ENCODE measurements at regions not wholly inside any gene's neighbourhood (a gene's known extent, or its start where the extent isn't known, plus 50 kb on each side); places are given as distances from the start of the nearest gene placed in this dataset.

- no peak overlapping the region for H3K4me3 Mint-ChIP-seq
- no peak overlapping the region for H3K27ac Mint-ChIP-seq
- H3K9me3 Mint-ChIP-seq = no peaks in the 10 kb centered on the region
- ATAC-seq (replicated peaks) (no peak), DNase-seq (no peak)
- H3K36me3 Mint-ChIP-seq = no peaks in the 10 kb centered on the region
- H3K27me3 Mint-ChIP-seq = peaks cover 42 to 48% of the 10 kb centered on the region in 2 donors
- H3K4me1 Mint-ChIP-seq = no peaks in the 10 kb centered on the region
These were observed 87.9 kb upstream of the CSF3R start for GRCh38 chr1:36570478-36571060.

GRCh38 chr1:36570006-36570405 is 87.3 kb upstream of the CSF3R start:
- no peaks in the 10 kb centered on the region for H3K4me1 Mint-ChIP-seq
- no peak for DNase-seq
- peaks cover 38 to 44% of the 10 kb centered on the region in 2 donors for H3K27me3 Mint-ChIP-seq
- no peak overlapping the region for H3K4me3 Mint-ChIP-seq
- no peak for ATAC-seq (replicated peaks)
- no peaks in the 10 kb centered on the region for H3K36me3 Mint-ChIP-seq
- no peaks in the 10 kb centered on the region for H3K9me3 Mint-ChIP-seq
- H3K27ac Mint-ChIP-seq = no peak overlapping the region

- no peak for ATAC-seq (replicated peaks)
- H3K27ac Mint-ChIP-seq = no peak overlapping the region
- DNase-seq = no peak
- no peaks in the 10 kb centered on the region for H3K9me3 Mint-ChIP-seq
- H3K4me3 Mint-ChIP-seq = no peak overlapping the region
- no peaks in the 10 kb centered on the region for H3K36me3 Mint-ChIP-seq
- peaks cover 0 to 3% of the 10 kb centered on the region in 2 donors for H3K4me1 Mint-ChIP-seq
- H3K27me3 Mint-ChIP-seq = peaks cover 23 to 28% of the 10 kb centered on the region in 2 donors
These were observed 85.1 kb upstream of the CSF3R start for GRCh38 chr1:36567601-36568341.

- Mint-ChIP-seq H3K4me3 (no peak overlapping the region), H3K4me1 (peaks cover 0 to 5% of the 10 kb centered on the region in 2 donors), H3K27me3 (peaks cover 19% of the 10 kb centered on the region in 2 donors), H3K27ac (no peak overlapping the region), H3K36me3 (no peaks in the 10 kb centered on the region), H3K9me3 (no peaks in the 10 kb centered on the region)
- ATAC-seq (replicated peaks) (no peak), DNase-seq (no peak)
These were observed 83.1 kb upstream of the CSF3R start for GRCh38 chr1:36565576-36566501.

- Mint-ChIP-seq H3K27ac (no peak overlapping the region), H3K27me3 (peaks cover 12 to 19% of the 10 kb centered on the region in 2 donors), H3K4me3 (no peak overlapping the region), H3K9me3 (no peaks in the 10 kb centered on the region), H3K36me3 (no peaks in the 10 kb centered on the region), H3K4me1 (peaks cover 0 to 5% of the 10 kb centered on the region in 2 donors)
- DNase-seq (no peak), ATAC-seq (replicated peaks) (no peak)
These were observed 79.5 kb upstream of the CSF3R start for GRCh38 chr1:36562181-36562685.

- Mint-ChIP-seq H3K9me3 (no peaks in the 10 kb centered on the region), H3K4me1 (peaks cover 0 to 5% of the 10 kb centered on the region in 2 donors), H3K4me3 (no peak overlapping the region), H3K36me3 (no peaks in the 10 kb centered on the region), H3K27ac (no peak overlapping the region), H3K27me3 (peaks cover 12 to 19% of the 10 kb centered on the region in 2 donors)
- no peak for ATAC-seq (replicated peaks)
- DNase-seq = no peak
These were observed 78.6 kb upstream of the CSF3R start for GRCh38 chr1:36561361-36561724.

GRCh38 chr1:36560621-36561360 is 78.1 kb upstream of the CSF3R start:
- H3K4me3 Mint-ChIP-seq = no peak overlapping the region
- DNase-seq = no peak
- H3K9me3 Mint-ChIP-seq = no peaks in the 10 kb centered on the region
- H3K27me3 Mint-ChIP-seq = peaks cover 8 to 14% of the 10 kb centered on the region in 2 donors
- no peak for ATAC-seq (replicated peaks)
- H3K27ac Mint-ChIP-seq = no peak overlapping the region
- H3K36me3 Mint-ChIP-seq = no peaks in the 10 kb centered on the region
- peaks cover 0 to 5% of the 10 kb centered on the region in 2 donors for H3K4me1 Mint-ChIP-seq

- no peak overlapping the region for H3K27ac Mint-ChIP-seq
- no peak overlapping the region for H3K4me3 Mint-ChIP-seq
- no peak for ATAC-seq (replicated peaks)
- peaks cover 0 to 5% of the 10 kb centered on the region in 2 donors for H3K4me1 Mint-ChIP-seq
- H3K9me3 Mint-ChIP-seq = no peaks in the 10 kb centered on the region
- DNase-seq = no peak
- no peaks in the 10 kb centered on the region for H3K36me3 Mint-ChIP-seq
- peaks cover 8 to 14% of the 10 kb centered on the region in 2 donors for H3K27me3 Mint-ChIP-seq
These were observed 77.5 kb upstream of the CSF3R start for GRCh38 chr1:36560177-36560576.

- ATAC-seq (replicated peaks) = no peak
- Mint-ChIP-seq H3K4me1 (peaks cover under 1 to 5% of the 10 kb centered on the region in 2 donors), H3K27me3 (peaks cover 17 to 26% of the 10 kb centered on the region in 2 donors), H3K27ac (no peak overlapping the region), H3K4me3 (no peak overlapping the region), H3K9me3 (no peaks in the 10 kb centered on the region), H3K36me3 (no peaks in the 10 kb centered on the region)
- DNase-seq = no peak
These were observed 76.3 kb upstream of the CSF3R start for GRCh38 chr1:36559061-36559460.

- Mint-ChIP-seq H3K4me3 (no peak overlapping the region), H3K36me3 (no peaks in the 10 kb centered on the region), H3K4me1 (peaks cover 5 to 6% of the 10 kb centered on the region in 2 donors), H3K27ac (no peak overlapping the region), H3K9me3 (no peaks in the 10 kb centered on the region), H3K27me3 (peaks cover 30 to 37% of the 10 kb centered on the region in 2 donors)
- no peak for ATAC-seq (replicated peaks)
- DNase-seq = no peak
These were observed 74.6 kb upstream of the CSF3R start for GRCh38 chr1:36557041-36558000.

- Mint-ChIP-seq H3K27ac (no peak overlapping the region), H3K4me3 (no peak overlapping the region), H3K9me3 (no peaks in the 10 kb centered on the region), H3K4me1 (peaks cover 3 to 6% of the 10 kb centered on the region in 2 donors), H3K36me3 (no peaks in the 10 kb centered on the region), H3K27me3 (peaks cover 32 to 47% of the 10 kb centered on the region in 2 donors)
- ATAC-seq (replicated peaks) (no peak), DNase-seq (no peak)
These were observed 72.3 kb upstream of the CSF3R start for GRCh38 chr1:36555041-36555440.

- H3K4me1 Mint-ChIP-seq = peaks cover 6 to 12% of the 10 kb centered on the region in 2 donors
- DNase-seq = no peak
- H3K4me3 Mint-ChIP-seq = no peak overlapping the region
- H3K36me3 Mint-ChIP-seq = no peaks in the 10 kb centered on the region
- no peaks in the 10 kb centered on the region for H3K9me3 Mint-ChIP-seq
- no peak overlapping the region for H3K27ac Mint-ChIP-seq
- ATAC-seq (replicated peaks) = no peak
- H3K27me3 Mint-ChIP-seq = peaks cover 32 to 47% of the 10 kb centered on the region in 2 donors
These were observed 71.6 kb upstream of the CSF3R start for GRCh38 chr1:36554323-36554628.
